Vagina (tissue), 2 donors: ENCODE measurements at regions not wholly inside any gene's neighbourhood (a gene's known extent, or its start where the extent isn't known, plus 50 kb on each side); places are given as distances from the start of the nearest gene placed in this dataset.

ENCODE experiments used
- POLR2AphosphoS5 ChIP-seq, 2 donors: sonication (generic); formaldehyde crosslinking; IDR thresholded peaks; one replicate each; pipeline ENCODE4 v1.9.0; 2017; ENCODE audit warnings: antibody characterized with exemption in 2 of 2, mild to moderate bottlenecking in 2 of 2, low read depth in 1 of 2; ENCODE audit not compliant: insufficient read depth in 1 of 2
- TF ChIP-seq, protein P1 (sequence below), 3 experiments: fragments of 450-650 bp in 2 of 3; fragments of 200-600 bp in 1 of 3; sonication (generic) in 1 of 3; IDR thresholded peaks; one replicate each; pipeline ENCODE4 v1.5.1; 2017 to 2019; ENCODE audit warnings: antibody characterized with exemption in 3 of 3, mild to moderate bottlenecking in 2 of 3, moderate library complexity in 2 of 3

GRCh38 chr19:41500443-41500842 lies 57.5 kb downstream of the ERICH4 start:
- TF ChIP-seq POLR2AphosphoS5 (IDR thresholded peaks at IDR 0.05; ENCODE audit: insufficient read depth in 1 of 2, low read depth in 1 of 2): no peak
- TF ChIP-seq, protein P1, sequence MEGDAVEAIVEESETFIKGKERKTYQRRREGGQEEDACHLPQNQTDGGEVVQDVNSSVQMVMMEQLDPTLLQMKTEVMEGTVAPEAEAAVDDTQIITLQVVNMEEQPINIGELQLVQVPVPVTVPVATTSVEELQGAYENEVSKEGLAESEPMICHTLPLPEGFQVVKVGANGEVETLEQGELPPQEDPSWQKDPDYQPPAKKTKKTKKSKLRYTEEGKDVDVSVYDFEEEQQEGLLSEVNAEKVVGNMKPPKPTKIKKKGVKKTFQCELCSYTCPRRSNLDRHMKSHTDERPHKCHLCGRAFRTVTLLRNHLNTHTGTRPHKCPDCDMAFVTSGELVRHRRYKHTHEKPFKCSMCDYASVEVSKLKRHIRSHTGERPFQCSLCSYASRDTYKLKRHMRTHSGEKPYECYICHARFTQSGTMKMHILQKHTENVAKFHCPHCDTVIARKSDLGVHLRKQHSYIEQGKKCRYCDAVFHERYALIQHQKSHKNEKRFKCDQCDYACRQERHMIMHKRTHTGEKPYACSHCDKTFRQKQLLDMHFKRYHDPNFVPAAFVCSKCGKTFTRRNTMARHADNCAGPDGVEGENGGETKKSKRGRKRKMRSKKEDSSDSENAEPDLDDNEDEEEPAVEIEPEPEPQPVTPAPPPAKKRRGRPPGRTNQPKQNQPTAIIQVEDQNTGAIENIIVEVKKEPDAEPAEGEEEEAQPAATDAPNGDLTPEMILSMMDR (IDR thresholded peaks at IDR 0.05): no peak
